ENCODE measurements at regions not wholly inside any gene's neighbourhood (a gene's known extent, or its start where the extent isn't known, plus 50 kb on each side); places are given as distances from the start of the nearest gene placed in this dataset.

GRCh38 chr5:113794981-113795380 is 281.5 kb downstream of the YTHDC2 start:
- no peak for DNase-seq

GRCh38 chr5:113800686-113801085 is 287.2 kb downstream of the YTHDC2 start:
- no peak for DNase-seq

- no peak for DNase-seq
Observed at GRCh38 chr5:113804264-113804663, 290.8 kb downstream of the YTHDC2 start.

- DNase-seq, result no peak
Observed at GRCh38 chr5:113804943-113805342, 291.4 kb downstream of the YTHDC2 start.

GRCh38 chr5:113806250-113806649 is 292.8 kb downstream of the YTHDC2 start:
- peak in 2 of 56 donors; percentile 0 to 36 for DNase-seq

- peak in 1 of 56 donors; percentile 2 for DNase-seq
Observed at GRCh38 chr5:113806904-113807303, 293.4 kb downstream of the YTHDC2 start.

GRCh38 chr5:113807427-113807991 is 294.0 kb downstream of the YTHDC2 start:
- DNase-seq, result peak in 31 of 56 donors; percentile 2 to 63 (median 24)

GRCh38 chr5:113808956-113809355 is 295.5 kb downstream of the YTHDC2 start:
- no peak for DNase-seq

GRCh38 chr5:113809626-113810025 is 296.1 kb downstream of the YTHDC2 start:
- DNase-seq, result no peak

GRCh38 chr5:113813466-113813865 is 300.0 kb downstream of the YTHDC2 start:
- no peak for DNase-seq

GRCh38 chr5:113817683-113818082 is 304.2 kb downstream of the YTHDC2 start:
- DNase-seq, result no peak

GRCh38 chr5:113823696-113824095 is 310.2 kb downstream of the YTHDC2 start:
- no peak for DNase-seq

- no peak for DNase-seq
Observed at GRCh38 chr5:113824307-113824706, 310.8 kb downstream of the YTHDC2 start.

GRCh38 chr5:113825176-113825575 is 311.7 kb downstream of the YTHDC2 start:
- DNase-seq, result no peak

- DNase-seq, result no peak
Observed at GRCh38 chr5:113846941-113847340, 333.4 kb downstream of the YTHDC2 start.

GRCh38 chr5:113864437-113864836 is 350.9 kb downstream of the YTHDC2 start:
- DNase-seq, result no peak

GRCh38 chr5:113866763-113867162 is 353.3 kb downstream of the YTHDC2 start:
- no peak for DNase-seq

- DNase-seq, result no peak
Observed at GRCh38 chr5:113869611-113870010, 356.1 kb downstream of the YTHDC2 start.

GRCh38 chr5:113871972-113872371 is 358.5 kb downstream of the YTHDC2 start:
- no peak for DNase-seq

GRCh38 chr5:113875096-113875495 is 361.6 kb downstream of the YTHDC2 start:
- no peak for DNase-seq

GRCh38 chr5:113891491-113891890 is 378.0 kb downstream of the YTHDC2 start:
- no peak for DNase-seq

- DNase-seq, result no peak
Observed at GRCh38 chr5:113896789-113897188, 383.3 kb downstream of the YTHDC2 start.

- no peak for DNase-seq
Observed at GRCh38 chr5:113897748-113898147, 384.3 kb downstream of the YTHDC2 start.

- no peak for DNase-seq
Observed at GRCh38 chr5:113900141-113900540, 386.6 kb downstream of the YTHDC2 start.
